Right lobe of liver (tissue), 4 donors: ENCODE measurements at regions not wholly inside any gene's neighbourhood (a gene's known extent, or its start where the extent isn't known, plus 50 kb on each side); places are given as distances from the start of the nearest gene placed in this dataset.

ENCODE experiments used
- POLR2A ChIP-seq: fragments of 450-650 bp; IDR thresholded peaks from one replicate; pipeline ENCODE4 v1.6.1; 2017; ENCODE audit warnings: antibody characterized with exemption, mild to moderate bottlenecking
- TF ChIP-seq, protein P1 (sequence below), 4 donors: fragments of 200-600 bp in 3 of 4; fragments of 450-650 bp in 1 of 4; IDR thresholded peaks; one replicate each; pipeline versions ENCODE4 v1.5.1 to v1.8.0; 2016 to 2022; ENCODE audit warnings: antibody characterized with exemption in 4 of 4, mild to moderate bottlenecking in 2 of 4
- donor health status: DM: no; HTN: no; CAD: no.
- donor health status: DM: no; HTN: no; CAD: no.
- donor health status: DM: no; HTN: yes; CAD: no.

DNA sequence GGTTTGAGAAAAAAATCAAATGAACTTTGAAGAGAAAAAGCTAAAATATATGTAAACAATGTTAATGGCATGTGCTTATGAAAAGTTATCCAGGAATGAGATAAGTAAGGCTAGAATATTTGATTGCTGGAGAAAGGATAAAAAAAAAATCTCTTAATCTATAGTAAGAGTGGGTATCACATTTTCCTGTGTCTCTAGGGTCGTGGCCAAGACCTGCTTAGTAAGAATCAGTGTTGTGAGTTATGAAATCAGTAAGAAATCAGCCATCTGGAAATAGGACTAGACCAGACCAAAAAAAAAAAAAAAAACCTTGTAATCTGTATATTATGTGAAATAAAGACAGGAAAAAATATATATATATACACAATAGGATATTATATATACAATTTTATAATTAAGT lies 1153.9 kb downstream of the CDH11 start:
- TF ChIP-seq, protein P1, sequence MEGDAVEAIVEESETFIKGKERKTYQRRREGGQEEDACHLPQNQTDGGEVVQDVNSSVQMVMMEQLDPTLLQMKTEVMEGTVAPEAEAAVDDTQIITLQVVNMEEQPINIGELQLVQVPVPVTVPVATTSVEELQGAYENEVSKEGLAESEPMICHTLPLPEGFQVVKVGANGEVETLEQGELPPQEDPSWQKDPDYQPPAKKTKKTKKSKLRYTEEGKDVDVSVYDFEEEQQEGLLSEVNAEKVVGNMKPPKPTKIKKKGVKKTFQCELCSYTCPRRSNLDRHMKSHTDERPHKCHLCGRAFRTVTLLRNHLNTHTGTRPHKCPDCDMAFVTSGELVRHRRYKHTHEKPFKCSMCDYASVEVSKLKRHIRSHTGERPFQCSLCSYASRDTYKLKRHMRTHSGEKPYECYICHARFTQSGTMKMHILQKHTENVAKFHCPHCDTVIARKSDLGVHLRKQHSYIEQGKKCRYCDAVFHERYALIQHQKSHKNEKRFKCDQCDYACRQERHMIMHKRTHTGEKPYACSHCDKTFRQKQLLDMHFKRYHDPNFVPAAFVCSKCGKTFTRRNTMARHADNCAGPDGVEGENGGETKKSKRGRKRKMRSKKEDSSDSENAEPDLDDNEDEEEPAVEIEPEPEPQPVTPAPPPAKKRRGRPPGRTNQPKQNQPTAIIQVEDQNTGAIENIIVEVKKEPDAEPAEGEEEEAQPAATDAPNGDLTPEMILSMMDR (IDR thresholded peaks at IDR 0.05): no peak
- no peak for TF ChIP-seq POLR2A
